HG02588 (cell line): ENCODE measurements at regions not wholly inside any gene's neighbourhood (a gene's known extent, or its start where the extent isn't known, plus 50 kb on each side); places are given as distances from the start of the nearest gene placed in this dataset.
"Not testable (repeated sequence)": the region's sequence is repeated elsewhere in the genome, so short reads cannot be mapped to it uniquely, and the experiment has no call there.

Experiments used
- ATAC-seq: cut with Tn5 transposase; IDR thresholded peaks from one replicate; pipeline ENCODE4 v1.9.1; 2021; ENCODE audit warnings: mild to moderate bottlenecking, moderate library complexity; ENCODE audit not compliant: unreplicated experiment

DNA sequence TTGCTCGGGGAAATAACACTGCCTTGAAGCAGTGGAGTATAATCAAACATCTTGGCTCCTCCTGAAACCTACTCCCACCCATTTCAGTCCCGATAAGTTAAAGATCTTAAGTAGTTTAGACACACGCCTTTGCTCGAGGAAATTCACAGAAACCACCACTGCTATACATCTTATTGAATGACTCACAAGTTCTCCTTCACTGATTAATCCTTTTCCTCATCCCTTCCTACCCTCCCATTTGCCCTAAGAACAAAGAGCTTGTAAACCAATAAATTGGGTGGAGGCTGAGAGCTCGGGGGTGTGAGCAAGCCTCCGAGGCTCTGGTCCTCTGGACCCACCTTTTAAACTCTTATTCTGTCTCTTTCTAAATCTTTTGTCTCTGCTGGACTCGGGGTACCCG lies 86.5 kb downstream of the XCL2 start:
- not testable (repeated sequence) for ATAC-seq

- no peak for ATAC-seq
Measured at GRCh38 chr1:168455764-168456163, 88.0 kb downstream of the XCL2 start.

- ATAC-seq = no peak
Measured at GRCh38 chr1:168454211-168454815, 89.5 kb downstream of the XCL2 start.

DNA sequence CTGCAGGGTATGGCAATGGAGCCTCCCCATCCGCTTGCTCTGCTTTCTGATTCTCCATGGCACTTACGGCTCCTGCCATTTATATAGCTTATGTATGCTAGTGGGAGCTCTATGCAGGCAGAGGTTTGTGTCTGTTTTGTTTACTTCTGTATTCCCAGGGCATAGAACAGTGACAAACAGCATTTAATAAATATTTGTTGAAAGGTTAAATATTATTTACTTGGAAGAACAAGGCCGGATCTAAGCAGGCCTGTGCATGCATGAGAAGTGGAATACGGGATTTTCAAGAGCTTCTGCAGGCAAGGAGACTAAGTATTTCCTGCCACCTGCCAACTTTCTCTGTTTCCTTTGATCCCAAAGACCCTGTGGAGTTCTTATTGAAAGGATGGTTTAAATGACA lies 90.7 kb downstream of the XCL2 start:
- ATAC-seq = no peak

DNA sequence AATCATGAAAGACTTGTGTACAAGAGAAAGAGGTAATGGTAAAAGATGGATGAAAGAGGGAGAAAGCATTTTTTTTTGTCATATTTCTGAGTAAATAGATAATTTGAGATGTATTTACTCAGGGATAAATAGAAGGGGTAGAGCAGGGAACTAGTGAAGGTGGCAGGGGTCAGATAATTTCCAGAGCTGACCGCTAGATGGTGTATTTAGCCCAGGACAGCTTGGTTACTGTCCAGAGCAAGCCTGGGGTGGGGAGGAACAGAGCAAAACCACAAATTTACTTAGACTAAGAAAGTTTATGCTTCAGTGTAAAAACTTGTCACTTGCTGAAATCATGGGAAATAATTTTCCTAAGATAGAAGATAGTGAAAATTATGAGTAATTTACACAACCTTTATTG lies 91.5 kb downstream of the XCL2 start:
- ATAC-seq = no peak

DNA sequence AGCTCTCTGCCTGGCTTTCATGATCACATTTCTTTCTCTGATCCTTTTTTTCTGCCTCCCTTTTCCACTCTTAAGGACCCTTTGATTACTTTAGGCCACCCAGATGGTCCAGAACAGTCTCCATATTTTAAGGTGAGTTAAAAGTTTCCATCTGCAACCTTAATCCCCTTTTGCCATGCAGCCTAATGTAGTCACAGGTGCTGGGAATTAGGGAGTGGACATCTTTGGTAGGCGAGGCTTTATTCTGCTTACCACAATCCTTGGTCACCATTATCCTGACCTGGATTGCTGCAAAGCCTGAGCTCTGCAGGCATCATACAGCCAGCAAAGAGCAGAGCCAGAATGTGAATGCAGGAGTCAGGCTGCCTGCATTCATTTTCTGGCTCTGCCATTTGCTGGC lies 95.9 kb downstream of the XCL2 start:
- no peak for ATAC-seq

- no peak for ATAC-seq
Measured at GRCh38 chr1:168446081-168446480, 97.7 kb downstream of the XCL2 start.

DNA sequence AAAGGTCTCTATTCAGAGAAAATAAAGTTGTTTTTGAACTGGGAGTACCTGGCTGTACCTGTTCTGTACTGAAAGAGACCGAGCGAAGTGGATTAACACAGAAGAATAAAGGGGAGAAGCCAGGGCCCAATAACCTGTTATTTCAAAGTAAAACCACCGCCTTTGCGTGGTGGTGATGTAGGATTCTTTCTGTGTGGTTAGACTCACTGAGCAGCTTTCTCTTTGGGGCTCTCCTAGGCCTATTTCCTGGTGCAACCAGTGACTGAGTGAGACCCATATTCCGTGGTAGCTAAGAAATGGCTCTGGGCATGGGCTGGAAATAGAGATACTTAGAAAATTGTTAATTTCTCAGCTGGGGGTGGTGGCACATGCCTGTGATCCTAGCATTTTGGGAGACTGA lies 99.9 kb downstream of the XCL2 start:
- ATAC-seq = no peak

GRCh38 chr1:168443356-168443755 lies 100.4 kb downstream of the XCL2 start:
- no peak for ATAC-seq

GRCh38 chr1:168442931-168443330 lies 100.9 kb downstream of the XCL2 start:
- no peak for ATAC-seq

- ATAC-seq = no peak
Measured at GRCh38 chr1:168441745-168442144, 102.1 kb downstream of the XCL2 start.

- ATAC-seq = peak; percentile 82
Measured at GRCh38 chr1:168439456-168440375, 104.1 kb downstream of the XCL2 start.

DNA sequence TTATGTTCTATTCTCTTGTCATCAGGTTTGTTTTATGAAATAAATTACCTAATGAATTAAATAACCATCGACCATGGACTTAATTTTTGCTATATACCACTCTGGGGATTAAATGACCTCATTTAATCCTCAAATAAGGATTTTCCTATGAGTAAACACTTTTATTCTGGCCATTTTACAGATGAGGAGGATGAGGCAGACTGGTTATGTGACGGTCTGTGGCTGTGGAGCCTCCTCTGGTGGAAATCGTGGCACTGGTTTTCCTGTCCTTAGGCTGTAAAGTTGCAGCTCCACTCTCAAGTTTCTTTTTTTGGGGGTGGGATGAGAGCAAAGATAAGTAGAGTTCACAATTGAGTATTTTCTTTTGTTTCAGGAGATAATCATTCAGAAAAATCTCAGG lies 105.2 kb downstream of the XCL2 start:
- ATAC-seq = no peak

- ATAC-seq = no peak
Measured at GRCh38 chr1:168437821-168438220, 106.0 kb downstream of the XCL2 start.

DNA sequence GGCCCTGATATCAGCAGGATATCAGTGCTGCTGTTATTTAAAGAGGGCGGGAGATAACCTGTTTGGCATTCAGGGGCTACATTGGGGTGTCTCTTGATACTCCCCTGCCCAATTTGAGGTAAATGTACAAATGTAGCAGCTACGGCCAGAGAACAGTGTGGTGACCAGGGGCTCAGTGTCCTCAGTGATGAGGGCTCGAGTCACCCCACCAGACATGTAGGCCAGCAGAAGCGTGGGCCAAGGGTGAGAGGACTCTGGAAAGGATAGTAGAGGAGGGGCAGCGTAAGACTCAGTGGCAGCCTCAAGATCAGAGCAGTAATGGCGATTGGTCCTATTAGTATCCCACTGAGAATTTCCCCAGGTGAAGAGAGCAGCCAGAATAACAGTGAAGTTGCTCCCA lies 108.4 kb downstream of the XCL2 start:
- no peak for ATAC-seq

- ATAC-seq = no peak
Measured at GRCh38 chr1:168433238-168433637, 110.6 kb downstream of the XCL2 start.

- no peak for ATAC-seq
Measured at GRCh38 chr1:168431882-168432281, 111.9 kb downstream of the XCL2 start.

- no peak for ATAC-seq
Measured at GRCh38 chr1:168430321-168430720, 113.5 kb downstream of the XCL2 start.

DNA sequence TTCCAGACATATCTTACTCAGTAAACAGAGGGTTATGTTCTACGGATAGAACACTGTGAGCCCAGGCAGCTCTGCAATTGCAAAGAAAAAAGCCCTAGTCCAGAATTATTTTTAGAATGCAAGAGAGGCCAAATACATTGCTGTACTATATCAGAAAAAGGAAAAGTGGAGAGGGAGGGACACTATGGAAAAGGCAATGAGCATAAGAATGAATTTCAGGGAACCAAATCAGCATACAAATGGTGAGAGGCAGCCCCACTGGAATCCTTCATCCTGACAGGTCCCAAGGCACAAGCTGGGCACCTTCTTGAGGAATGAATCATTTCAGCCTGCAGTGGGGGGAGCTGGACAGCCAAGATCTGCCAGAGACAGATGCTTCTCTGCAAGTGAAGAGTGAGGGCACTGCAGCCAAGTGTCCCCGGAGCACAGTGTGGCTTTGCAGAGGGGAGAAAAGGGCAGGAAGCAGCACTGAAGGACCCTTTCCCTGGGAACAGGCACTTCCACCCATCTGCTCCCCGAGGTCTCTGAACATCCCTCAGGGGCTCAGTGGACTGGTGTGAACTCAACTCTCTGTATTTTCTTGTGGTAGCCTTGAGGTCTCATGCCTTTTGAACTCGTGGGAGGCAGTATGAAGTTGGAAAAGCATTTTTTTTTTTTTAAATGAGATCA lies 115.6 kb downstream of the XCL2 start:
- ATAC-seq = no peak

DNA sequence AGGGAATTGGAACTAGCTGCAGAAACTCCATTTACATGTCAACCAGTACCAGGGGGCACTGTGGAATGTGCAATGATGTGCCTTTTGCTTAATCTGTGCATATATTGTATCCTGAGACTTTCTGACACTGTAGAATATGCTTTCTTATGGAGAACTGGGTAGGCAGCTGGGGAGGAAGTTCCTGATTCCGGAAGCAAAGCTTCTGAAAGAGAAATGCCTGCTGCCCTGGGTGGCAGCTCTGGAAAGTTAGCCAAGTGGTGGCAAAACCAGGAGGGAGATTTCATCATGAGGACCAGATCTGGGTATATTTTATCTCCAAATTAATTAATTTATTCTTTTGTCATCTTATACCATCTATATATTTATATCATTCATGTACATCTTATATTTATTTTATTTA lies 116.7 kb downstream of the XCL2 start:
- no peak for ATAC-seq

DNA sequence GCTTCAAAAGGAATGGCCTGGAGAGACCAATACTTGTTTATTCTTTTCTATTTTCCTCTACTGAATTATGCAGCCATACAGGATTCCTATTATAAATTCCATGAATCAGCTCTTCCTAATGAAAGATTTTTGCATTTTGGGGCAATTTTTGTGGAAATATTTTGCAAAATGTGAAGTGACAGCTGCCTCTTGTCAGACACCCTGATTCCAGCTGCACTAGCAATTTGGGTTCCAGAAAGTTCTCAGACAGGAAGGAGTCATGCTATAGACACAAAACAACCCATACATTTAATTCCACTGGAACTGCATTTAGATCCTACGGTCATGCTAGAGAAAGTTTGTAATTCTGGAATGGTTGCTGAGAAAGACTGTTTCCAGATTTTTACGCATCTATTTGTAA lies 119.5 kb downstream of the XCL2 start:
- ATAC-seq = no peak
